SK-N-SH treated with all-trans-retinoic acid at 6 μM for 48 hours (cell line): ENCODE measurements at regions not wholly inside any gene's neighbourhood (a gene's known extent, or its start where the extent isn't known, plus 50 kb on each side); places are given as distances from the start of the nearest gene placed in this dataset.

Source experiments
- ARNTL ChIP-seq: fragments of 450-650 bp; formaldehyde crosslinking; IDR thresholded peaks from 2 replicates; pipeline ENCODE4 v1.5.0; 2020; ENCODE audit warnings: low read depth, mild to moderate bottlenecking, moderate library complexity, borderline replicate concordance
- ISL1 ChIP-seq: fragments of 250-450 bp; sonication (Bioruptor Pico); IDR thresholded peaks from 2 replicates; pipeline ENCODE4 v2.1.2; 2022; ENCODE audit warnings: mild to moderate bottlenecking, moderate library complexity
- PPARA ChIP-seq: fragments of 250-450 bp; sonication (Bioruptor Pico); IDR thresholded peaks from 2 replicates; pipeline ENCODE4 v1.5.0; 2020; ENCODE audit warnings: mild to moderate bottlenecking, borderline replicate concordance
- SNAI2 ChIP-seq: fragments of 250-450 bp; sonication (Bioruptor Pico); IDR thresholded peaks from 2 replicates; pipeline ENCODE4 v1.5.0; 2020; ENCODE audit warnings: mild to moderate bottlenecking, moderate library complexity
- TOX ChIP-seq: fragments of 250-450 bp; sonication (Bioruptor Pico); IDR thresholded peaks from 2 replicates; pipeline ENCODE4 v1.8.0; 2021; ENCODE audit warnings: mild to moderate bottlenecking, moderate library complexity, borderline replicate concordance
- ZFP3 ChIP-seq: fragments of 250-450 bp; sonication (Bioruptor Pico); IDR thresholded peaks from 2 replicates; pipeline ENCODE4 v1.5.0; 2020; ENCODE audit warnings: mild to moderate bottlenecking, moderate library complexity
- ZFP30 ChIP-seq: fragments of 450-650 bp; formaldehyde crosslinking; IDR thresholded peaks from 2 replicates; pipeline ENCODE4 v1.5.0; 2022; ENCODE audit warnings: mild to moderate bottlenecking, moderate library complexity
- ZNF70 ChIP-seq: fragments of 450-650 bp; formaldehyde crosslinking; IDR thresholded peaks from 2 replicates; pipeline ENCODE4 v1.5.0; 2020; ENCODE audit warnings: mild to moderate bottlenecking, moderate library complexity
- TF ChIP-seq, protein P1 (sequence below): fragments of 250-450 bp; sonication (Bioruptor Pico); IDR thresholded peaks from 2 replicates; pipeline ENCODE4 v1.5.1; 2020; ENCODE audit warnings: low read depth, mild to moderate bottlenecking, moderate library complexity
- TF ChIP-seq, protein P2 (sequence below): fragments of 250-450 bp; sonication (Bioruptor Pico); IDR thresholded peaks from 2 replicates; pipeline ENCODE4 v1.8.0; 2020; ENCODE audit warnings: mild to moderate bottlenecking, moderate library complexity, borderline replicate concordance

GRCh38 chr2:220842901-220843665, 729.0 kb downstream of the EPHA4 start:
- TF ChIP-seq TOX (CRISPR knock-in tag): no peak
- no peak for TF ChIP-seq ZFP3 (CRISPR knock-in tag)
- TF ChIP-seq ARNTL (CRISPR knock-in tag): no peak
- TF ChIP-seq ISL1 (CRISPR knock-in tag): no peak
- no peak for TF ChIP-seq SNAI2 (CRISPR knock-in tag)
- no peak for TF ChIP-seq ZNF70 (CRISPR knock-in tag)
- TF ChIP-seq PPARA (CRISPR knock-in tag): no peak
- TF ChIP-seq, protein P1, sequence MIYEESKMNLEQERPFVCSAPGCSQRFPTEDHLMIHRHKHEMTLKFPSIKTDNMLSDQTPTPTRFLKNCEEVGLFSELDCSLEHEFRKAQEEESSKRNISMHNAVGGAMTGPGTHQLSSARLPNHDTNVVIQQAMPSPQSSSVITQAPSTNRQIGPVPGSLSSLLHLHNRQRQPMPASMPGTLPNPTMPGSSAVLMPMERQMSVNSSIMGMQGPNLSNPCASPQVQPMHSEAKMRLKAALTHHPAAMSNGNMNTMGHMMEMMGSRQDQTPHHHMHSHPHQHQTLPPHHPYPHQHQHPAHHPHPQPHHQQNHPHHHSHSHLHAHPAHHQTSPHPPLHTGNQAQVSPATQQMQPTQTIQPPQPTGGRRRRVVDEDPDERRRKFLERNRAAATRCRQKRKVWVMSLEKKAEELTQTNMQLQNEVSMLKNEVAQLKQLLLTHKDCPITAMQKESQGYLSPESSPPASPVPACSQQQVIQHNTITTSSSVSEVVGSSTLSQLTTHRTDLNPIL: no peak
- TF ChIP-seq, protein P2, sequence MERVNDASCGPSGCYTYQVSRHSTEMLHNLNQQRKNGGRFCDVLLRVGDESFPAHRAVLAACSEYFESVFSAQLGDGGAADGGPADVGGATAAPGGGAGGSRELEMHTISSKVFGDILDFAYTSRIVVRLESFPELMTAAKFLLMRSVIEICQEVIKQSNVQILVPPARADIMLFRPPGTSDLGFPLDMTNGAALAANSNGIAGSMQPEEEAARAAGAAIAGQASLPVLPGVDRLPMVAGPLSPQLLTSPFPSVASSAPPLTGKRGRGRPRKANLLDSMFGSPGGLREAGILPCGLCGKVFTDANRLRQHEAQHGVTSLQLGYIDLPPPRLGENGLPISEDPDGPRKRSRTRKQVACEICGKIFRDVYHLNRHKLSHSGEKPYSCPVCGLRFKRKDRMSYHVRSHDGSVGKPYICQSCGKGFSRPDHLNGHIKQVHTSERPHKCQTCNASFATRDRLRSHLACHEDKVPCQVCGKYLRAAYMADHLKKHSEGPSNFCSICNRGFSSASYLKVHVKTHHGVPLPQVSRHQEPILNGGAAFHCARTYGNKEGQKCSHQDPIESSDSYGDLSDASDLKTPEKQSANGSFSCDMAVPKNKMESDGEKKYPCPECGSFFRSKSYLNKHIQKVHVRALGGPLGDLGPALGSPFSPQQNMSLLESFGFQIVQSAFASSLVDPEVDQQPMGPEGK (CRISPR knock-in tag): no peak
- no peak for TF ChIP-seq ZFP30 (CRISPR knock-in tag)
